CD4-positive, alpha-beta T cell treated with Interleukin-6 for 4 hours (primary cell): ENCODE measurements at regions not wholly inside any gene's neighbourhood (a gene's known extent, or its start where the extent isn't known, plus 50 kb on each side); places are given as distances from the start of the nearest gene placed in this dataset.
"Not testable (repeated sequence)": the region's sequence is repeated elsewhere in the genome, so short reads cannot be mapped to it uniquely, and the experiment has no call there.

Source experiments
- DNase-seq: peaks from one replicate; pipeline ENCODE4 v3.0.0-alpha.2; 2020; ENCODE audit warnings: mixed read lengths

DNA sequence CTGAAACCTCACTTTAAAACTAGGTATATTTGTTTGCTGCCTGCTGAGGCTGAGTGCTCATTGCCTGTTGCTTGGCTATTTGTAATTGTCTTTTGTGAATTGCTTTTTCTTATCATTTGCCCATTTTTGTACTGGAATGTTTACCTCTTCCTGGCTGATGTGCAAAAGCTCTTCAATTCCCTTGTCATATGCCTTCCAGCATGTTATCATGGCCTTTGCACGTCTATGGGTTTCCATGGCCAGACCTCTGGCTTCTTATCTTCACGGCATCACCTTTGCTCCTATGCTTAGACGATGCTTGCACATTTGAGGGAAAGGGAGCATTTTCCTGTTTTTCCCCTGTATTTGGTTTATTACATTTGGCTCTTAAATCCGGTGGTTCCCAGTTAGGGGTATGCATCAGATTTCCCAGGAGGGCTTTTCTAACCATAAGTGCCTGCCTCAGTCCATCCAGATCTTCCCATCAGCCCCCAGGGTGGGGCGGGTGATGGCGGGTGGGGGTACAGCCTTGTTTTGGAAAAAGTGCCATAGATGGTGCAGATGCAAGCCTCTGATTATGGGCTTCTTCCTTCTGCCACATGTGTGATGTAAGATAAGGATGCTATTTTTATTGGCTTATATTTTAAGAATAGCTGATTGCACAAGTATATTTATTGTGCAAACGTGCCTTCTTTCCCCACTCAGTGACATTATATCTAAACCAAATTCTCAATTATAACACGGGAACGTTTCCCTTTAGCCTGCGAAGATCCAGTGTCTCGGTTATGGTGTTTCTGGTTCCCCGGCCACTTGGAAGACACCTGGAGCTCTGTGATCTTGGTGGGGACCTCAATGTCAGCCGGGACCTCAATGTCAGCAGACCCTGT, 70.6 kb upstream of the SEPTIN5 start:
- no peak for DNase-seq

DNA sequence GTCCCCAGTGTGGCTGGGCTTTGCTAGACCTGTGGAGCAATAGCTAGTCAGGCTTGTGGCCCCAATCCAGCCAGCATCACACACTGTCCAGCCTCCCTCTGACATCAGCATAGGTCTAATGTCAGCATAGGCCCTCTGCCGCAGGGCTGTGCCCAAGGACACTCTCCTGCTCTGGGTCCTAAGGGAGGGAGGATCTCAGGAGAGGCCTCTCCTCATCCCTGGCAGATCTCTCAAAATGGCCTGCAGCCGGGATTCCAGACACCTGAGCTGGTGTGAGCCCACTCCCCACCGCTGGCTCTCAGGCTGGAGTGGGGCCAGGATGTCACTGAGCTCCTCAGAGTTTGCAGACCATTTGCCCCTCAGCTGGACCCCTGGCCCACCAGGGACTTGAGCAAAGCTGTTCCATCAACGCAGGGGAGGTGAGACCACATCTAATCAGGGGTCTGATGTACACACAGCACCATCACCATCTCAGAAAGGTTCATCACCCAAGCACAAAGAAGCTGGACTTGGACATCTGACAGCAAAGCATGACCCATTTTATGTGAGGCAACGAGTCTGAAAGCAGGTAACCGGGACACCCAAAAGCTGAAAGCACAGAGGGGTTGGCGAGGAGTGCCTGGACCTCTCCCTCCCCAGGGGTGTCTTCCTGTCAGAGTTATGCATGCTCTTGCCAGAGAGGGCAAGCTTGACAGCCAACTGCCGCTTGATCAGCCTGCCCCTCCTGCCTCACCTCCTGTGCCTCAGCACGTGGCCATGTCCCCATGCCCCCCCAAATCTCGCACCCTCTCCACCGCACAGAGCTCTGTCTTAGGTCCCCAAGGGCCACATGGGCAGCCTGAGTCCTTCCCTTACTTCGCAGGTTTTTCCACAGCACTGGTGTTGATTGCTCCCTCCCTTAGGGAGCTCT, 69.7 kb upstream of the SEPTIN5 start:
- no peak for DNase-seq

DNA sequence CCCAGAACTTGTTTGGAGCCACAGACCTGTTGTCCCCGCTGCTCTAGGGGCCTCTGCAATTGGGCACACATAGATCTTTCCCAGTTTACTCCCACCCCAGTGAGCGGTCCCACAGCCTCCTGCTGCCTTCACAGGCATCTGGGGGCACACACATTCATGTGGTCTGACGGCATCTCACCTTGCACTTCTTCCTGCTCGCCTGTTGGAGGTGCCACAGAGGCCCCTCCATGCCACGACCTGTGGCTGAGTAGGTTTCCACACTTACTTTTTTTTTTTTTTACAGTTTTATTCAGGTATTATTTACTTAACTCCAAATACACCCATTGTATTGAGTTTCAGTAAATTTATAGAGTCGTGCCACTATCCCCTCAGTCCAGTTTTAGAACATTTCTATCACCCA, 68.9 kb upstream of the SEPTIN5 start:
- DNase-seq: no peak

DNA sequence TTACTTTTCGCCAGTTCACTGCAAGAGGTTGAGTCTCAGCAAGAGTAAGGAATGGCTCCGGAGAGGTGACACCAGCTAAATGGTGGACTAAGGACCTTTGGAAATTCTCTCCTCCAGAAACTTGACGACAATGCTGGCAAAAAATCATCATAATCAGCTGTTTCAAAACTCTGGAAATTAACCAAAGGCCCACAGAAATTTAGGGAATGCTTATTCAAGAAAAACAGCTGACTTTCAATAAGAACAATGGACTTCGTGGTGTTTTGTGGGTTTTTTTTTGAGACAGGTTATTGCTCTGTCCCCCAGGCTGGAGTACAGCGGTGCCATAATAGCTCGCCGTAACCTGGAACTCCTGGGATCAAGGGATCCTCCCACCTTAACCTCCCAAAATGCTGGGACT, 68.4 kb upstream of the SEPTIN5 start:
- DNase-seq: no peak

DNA sequence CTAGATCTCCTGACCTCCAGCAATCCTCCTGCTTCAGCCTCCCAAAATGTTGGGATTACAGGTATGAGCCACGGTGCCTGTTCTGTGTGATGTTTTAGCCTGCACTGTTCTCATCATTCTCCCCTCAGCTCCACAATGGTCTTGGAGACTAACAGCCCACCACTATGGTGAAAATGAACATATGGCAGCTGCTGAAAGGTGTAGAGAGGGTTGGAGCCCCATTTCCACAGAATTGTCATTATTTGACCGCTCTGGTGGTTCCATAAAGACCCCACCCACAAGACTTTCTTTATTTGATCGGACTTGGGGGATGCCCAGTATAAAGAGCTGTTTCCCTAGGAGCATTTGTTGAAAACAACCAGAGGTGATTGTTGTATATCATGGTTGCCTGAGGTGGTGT, 67.9 kb upstream of the SEPTIN5 start:
- DNase-seq: no peak

DNA sequence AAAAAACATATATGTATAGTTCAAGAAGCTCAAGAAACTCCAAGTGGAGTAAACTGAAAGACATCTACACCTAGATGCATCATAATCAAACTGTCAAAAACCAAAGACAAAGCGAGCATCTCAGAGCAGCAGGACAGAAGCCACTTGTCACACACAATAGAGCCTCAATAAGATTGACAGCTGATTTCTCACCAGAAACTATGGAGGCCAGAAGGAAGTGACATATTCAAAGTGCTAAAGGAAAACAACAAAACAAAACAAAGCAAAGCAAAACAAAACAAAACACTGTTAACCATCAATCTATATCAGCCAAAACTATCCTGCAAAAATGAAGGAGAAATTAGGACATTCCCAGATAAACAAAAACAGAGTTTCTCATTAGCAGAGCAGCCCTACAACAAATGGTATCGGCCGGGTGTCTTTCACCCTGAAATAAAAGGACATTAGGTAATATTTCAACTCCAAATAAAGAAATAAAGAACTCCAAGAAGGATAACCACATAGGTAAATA, 65.8 kb upstream of the SEPTIN5 start:
- DNase-seq: no peak

DNA sequence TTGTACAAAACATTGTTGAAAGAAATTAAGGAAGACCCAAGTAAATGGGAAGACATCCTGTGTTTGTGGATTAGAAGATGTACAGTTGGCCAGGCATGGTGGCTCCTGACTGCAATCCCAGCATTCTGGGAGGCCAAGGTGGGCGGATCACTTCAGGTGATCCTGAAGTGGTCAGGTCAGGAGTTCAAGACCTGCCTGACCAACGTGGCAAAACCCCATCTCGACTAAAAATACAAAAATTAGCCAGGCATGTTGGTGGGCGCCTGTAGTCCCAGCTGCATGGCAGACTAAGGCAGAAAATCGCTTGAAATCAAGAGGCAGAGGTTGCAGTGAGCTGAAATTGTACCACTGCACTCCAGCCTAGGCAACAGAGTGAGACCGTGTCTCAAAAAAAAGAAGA, 62.0 kb upstream of the SEPTIN5 start:
- no peak for DNase-seq

DNA sequence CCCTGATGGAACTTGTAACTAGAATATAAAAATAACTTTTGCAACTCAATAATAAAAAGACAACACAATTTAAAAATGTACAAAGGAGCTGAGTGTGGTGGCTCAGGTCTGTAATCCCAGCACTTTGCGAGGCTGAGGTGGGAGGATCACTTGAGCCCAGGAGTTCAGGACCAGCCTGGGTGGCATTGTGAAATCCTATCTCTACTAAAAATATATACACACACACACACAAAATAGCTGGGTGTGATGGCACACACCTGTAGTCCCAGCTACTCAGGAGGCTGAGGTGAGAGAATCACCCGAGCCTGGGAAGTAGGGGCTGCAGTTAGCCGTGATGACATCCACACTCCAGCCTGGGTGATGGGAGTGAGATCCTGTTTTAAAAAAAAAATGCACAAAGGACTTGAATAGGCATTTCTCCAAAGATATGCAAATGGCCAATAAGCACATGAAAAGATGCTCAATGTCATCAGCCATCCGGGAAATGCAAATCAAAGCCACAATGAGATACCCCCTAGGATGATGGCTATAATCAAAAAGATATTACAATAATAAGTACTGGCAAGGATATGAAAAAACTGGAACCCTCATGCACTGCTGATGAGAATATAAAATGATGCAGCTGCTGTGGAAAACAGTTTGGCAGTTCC, 59.8 kb upstream of the SEPTIN5 start:
- DNase-seq: no peak

DNA sequence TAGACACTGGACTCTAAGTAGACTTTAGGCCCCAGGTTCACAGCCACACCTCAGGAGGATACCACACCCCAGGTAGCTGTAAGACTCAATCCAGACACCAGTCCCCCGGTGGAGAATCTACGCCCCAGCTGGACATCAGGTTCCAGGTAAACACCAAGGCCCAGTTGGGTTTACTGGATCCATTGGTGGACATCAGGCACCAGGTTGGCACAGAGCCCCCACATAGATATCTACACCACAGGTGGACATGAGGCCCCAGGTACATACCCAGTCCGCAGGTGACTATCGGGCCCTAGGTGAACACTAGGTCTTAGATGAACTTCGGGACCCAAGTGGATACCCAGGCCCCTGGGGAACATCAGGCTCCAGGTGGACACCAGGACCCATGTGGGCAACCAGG, 58.9 kb upstream of the SEPTIN5 start:
- DNase-seq: no peak

DNA sequence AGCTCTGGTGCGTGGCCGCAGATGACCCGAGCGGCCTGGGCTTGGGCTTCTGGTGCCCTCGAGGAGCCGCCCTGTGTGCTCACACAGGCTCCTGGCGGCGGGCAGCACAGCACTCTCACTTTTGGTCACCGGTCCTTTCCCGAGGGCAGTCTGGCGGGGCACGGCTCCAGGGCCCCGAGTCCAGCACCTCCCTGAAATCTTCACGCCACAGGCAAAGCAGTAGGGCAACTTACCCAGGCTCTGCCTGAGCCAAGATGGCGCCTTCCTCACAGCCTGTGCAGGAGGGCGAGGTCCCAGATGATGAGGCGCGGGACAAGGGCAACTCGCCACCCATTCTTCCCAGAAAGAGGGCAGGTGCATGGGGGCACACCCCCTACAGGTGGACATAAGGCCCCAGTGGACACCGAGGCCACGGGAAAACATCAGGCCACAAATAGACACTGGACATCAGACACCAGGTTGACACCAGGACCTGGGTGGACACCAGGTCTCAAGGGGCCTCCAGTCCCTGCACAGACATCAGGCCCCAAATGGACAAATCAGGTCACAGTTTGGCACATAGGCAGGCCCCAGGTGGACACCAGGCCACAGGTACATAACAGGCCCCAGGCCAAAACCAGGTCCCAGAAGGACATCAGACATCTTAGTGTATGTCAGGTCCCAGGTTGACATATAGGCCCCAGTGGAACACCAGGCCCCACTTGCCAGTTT, 57.6 kb upstream of the SEPTIN5 start:
- DNase-seq: no peak

DNA sequence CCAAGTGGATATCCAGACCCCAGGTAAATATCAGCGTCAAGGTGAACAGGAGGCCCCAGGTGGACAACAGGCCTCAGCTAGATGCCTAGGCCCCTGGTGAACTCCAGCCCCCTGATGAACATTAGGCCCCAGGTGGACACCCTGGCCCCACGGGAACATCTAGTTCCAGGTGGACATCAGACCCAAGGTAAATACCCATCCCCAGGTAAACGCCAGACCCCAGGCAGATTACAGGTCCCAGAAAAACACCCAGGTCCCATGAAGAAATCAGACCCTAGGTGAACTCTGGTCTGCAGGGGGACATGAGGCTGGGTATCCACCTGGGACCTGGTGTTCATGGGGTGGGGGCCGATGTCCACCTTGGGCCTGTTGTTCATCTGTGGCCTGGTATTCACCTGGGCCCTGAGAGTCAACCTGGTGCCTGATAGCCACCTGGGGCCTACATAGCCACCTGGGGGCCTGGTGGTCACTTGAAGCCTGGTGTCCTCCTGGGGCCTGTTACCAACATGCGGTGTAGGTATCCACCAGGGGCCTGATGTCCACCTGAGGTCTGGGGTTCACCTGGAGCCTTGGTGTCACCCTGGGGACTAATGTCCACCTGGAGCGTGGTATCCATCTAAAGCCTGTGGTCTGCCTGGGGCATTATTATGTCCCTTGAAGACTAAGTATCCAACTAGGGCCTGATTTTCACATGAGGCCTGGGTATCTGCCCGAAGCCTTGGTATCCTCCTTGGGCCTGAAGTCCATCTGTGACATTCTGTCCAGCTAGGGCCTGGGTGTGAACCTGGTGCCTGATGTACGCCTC, 56.8 kb upstream of the SEPTIN5 start:
- no peak for DNase-seq

DNA sequence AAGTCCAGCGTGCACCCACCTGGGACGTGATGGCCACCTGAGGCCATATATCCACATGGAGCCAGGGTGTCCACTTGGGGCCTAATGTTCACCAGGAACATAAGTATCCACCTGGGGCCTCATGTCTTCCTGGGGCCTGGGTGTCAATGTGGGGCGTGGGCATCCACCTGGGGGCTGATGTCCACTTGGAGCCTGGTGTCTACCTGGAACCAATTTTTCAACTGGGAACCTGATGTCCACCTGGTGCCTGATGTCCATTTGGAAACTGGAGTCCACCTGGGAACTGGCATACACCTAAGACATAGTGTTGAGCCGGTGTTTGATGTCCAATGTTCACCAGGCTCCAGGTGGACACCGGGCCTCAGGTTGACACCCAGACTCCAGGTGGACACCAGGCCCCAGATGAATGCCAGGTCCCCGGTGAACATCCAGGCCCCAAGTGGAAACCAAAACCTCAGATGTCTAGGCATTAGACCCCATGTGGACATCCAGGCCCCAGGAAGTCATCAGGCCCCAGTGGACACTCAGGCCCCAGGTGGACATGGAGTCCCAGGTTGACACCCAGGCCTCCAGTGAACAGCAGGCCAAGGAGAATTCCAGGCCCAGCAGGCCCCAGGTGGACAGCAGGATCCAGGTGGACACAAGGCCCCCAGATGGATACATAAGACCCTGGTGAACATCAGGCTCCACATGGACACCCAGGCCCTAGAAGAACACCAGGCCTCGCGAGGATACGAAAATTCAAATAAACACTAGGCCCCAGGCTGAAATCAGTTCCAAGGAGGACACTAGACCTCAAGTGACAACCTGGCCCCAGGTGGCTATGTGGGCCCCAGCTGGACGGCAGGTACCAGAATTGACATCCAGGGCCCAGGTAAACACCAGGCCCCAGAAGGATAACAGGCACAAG, 56.0 kb upstream of the SEPTIN5 start:
- DNase-seq: no peak

DNA sequence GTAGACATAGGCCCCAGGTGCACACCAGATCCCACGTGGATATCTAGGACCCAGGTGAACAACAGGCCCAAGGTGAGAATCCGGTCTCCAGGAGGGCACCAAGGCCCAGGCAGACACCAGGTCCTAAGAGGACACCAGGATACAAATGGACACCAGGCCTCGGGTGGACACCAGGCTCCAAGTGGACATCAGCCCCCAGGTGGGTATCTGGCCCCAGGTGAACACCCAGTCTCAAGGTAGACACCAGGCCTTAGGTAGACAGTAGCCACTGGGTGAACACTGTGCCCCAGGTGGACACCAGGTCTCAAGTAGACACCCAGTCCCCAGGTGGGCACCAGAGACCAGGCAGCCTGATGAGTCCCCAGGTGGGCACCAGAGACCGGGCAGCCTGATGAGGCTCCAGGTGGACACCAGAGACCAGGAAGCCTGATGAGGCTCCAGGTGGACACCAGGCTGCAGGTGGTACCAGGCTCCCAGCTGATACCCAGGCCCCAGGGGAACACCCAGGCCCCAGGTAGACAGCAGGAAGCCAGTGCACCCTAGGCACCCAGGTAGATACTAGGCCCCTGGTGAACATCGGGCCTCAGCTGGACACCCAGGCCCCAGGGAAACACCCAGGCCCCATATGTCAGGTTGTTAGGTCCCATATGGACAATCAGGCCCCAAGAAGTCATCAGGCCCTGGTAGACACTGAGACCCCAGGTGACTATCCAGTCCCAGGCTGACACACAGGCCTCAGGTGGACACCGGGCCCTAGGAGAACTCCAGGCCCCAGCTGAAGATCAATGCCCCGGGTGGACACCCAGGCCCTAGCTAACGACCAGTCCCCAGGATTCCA, 55.1 kb upstream of the SEPTIN5 start:
- DNase-seq: no peak

DNA sequence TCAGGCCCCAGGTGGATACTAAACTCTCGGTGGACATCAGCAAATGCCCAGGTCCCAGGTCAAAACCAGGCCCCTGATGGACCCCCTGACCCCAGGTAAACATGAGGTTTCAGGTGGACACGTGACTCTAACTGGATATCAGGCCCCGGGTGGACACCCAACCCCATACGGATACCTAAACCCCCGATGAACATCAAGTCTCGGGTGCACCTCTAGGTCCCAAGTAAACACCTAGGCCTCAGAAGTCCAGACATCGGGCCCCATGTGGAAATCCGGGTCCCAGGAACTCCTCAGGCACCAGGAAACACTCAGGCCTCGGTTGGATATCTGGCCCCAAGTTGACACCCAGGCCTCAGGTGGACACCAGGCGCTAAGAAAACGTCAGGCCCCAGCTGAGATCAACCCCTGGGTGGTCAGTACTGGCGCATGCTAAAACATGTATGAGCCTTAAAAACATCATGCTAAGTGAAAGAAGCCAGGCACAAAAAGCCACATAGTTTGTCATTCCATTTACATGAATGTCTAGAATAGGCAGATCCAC, 54.4 kb upstream of the SEPTIN5 start:
- no peak for DNase-seq

DNA sequence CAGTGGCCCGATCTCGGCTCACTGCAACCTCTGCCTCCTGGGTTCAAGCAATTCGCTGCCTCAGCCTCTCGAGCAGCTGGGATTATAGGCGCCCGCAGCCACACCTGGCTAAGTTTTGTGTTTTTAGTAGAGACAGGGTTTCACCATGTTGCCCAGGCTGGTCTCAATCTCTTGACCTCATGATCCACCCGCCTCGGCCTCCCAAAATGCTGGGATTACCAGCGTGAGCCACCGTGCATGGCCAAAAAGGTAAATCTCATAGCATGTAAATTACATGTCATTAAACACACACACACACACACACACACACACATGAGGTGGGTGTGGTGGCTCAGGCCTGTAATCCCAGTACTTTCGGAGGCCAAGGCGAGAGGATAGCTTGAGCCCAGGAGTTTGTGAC, 53.7 kb upstream of the SEPTIN5 start:
- not testable (repeated sequence) for DNase-seq

DNA sequence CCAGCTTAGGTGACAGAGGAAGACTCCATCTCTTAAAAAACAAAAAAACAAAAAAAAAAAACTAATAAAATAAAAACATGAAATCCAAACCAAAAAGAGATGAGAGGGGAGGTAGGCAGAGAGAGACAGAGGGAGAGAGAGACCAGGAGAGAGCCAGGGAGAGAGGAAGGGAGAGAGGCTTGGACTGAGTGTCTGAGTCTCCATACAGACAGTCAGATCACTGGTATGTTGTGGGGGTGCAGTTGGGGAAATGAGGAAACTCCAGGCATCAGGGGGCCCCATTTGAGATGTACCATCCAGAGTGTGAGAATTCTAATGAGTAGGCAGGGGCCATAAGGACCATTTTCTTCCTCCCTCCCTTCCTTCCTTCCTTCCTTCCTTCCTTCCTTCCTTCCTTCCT, 53.1 kb upstream of the SEPTIN5 start:
- no peak for DNase-seq

DNA sequence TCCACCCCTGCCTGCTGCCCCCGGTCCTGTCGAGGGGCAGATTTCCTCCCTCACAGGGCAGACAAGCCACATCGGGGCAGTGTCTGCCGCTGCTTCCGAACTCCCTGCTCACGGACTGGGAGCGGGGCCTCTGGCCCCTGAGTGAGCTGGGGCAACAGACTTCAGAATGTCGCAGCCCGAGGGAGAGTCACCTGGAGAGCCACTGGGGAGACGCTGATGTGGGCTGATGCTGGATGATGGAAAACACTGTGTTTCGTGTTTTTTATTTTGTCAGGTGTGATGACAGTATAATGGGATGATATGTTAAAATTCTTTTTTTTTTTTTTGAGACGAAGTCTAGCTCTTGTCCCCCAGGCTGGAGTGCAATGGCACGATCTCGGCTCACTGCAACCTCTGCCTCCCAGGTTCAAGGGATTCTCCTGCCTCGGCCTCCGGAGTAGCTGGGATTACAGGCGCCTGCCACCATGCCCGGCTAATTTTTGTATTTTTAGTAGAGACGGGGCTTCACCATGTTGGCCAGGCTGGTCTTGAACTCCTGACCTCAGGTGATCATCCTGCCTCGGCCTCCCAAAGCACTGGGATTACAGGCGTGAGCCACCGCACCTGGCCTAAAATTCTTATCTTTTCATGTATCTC, 52.1 kb upstream of the SEPTIN5 start:
- not testable (repeated sequence) for DNase-seq

DNA sequence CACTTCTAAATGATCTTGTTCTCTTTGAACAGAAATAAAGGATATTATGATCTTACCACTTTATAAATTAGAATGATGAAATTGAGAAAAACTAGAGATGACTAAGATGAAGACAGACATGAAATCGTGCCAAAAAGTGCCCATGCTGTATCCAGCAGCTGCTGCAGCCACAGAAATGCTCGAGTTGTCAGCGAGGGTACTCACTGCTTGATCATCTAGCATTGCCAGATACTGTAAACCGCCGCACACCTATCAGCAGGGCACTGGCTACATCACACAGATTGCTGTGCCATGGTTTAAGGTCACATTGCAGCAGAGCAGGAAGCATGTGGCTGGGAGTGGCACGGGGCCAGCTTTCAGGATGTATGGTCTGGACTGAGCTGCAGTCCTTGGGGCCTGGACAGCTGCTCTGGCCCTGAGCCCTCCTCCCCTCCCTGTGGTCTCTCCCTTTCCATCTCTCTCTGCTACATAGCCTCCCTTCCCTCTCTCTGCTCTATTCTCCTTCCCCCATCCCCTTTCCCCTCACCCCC, 51.0 kb upstream of the SEPTIN5 start:
- no peak for DNase-seq
